Left ventricle myocardium inferior (tissue), 1 donor: ENCODE measurements at regions not wholly inside any gene's neighbourhood (a gene's known extent, or its start where the extent isn't known, plus 50 kb on each side); places are given as distances from the start of the nearest gene placed in this dataset.

Experiments used
- DNase-seq: peaks from one replicate; pipeline ENCODE4 v3.0.0-alpha.2; 2020
- H3K27ac ChIP-seq: fragments of 200-600 bp; replicated peaks from 2 replicates; pipeline ENCODE4 v1.8.0; 2021
- H3K27me3 ChIP-seq: fragments of 200-600 bp; 2 replicates; pipeline ENCODE4 v1.8.0; 2021; ENCODE audit warnings: low read depth
- H3K36me3 ChIP-seq: fragments of 200-600 bp; 2 replicates; pipeline ENCODE4 v1.8.0; 2021
- H3K4me1 ChIP-seq: fragments of 200-600 bp; 2 replicates; pipeline ENCODE4 v1.8.0; 2021
- H3K4me3 ChIP-seq: fragments of 200-600 bp; 2 replicates; pipeline ENCODE4 v1.8.0; 2021; ENCODE audit warnings: mild to moderate bottlenecking, moderate library complexity
- H3K9me3 ChIP-seq: fragments of 200-600 bp; replicated peaks from 2 replicates; pipeline ENCODE4 v1.8.0; 2021
- CTCF ChIP-seq: fragments of 200-600 bp; IDR thresholded peaks from 2 replicates; pipeline ENCODE4 v1.8.0; 2021; ENCODE audit warnings: antibody characterized with exemption, mild to moderate bottlenecking, borderline replicate concordance
- intact Hi-C: fragments of 100-400 bp; cut with micrococcal nuclease; formaldehyde crosslinking; loops from one replicate; pipeline ENCODE4 v1.11.0; 2022
- donor health status: DM: no; HTN: yes; CAD: no; lungs with severe emphysema.

GRCh38 chrX:129144172-129145038, 378.9 kb downstream of the SMARCA1 start:
- H3K27ac ChIP-seq: no peak overlapping the region
- intact Hi-C loops: no loop called here
- no peaks in the 10 kb centered on the region for H3K27me3 ChIP-seq
- no peaks in the 10 kb centered on the region for H3K9me3 ChIP-seq
- H3K4me3 ChIP-seq: no peak overlapping the region
- TF ChIP-seq CTCF: no peak
- H3K36me3 ChIP-seq: no peaks in the 10 kb centered on the region
- no peak for DNase-seq
- H3K4me1 ChIP-seq: no peaks in the 10 kb centered on the region

GRCh38 chrX:129139837-129140598, 383.3 kb downstream of the SMARCA1 start:
- no peaks in the 10 kb centered on the region for H3K27me3 ChIP-seq
- H3K4me3 ChIP-seq: no peak overlapping the region
- no peaks in the 10 kb centered on the region for H3K4me1 ChIP-seq
- no peaks in the 10 kb centered on the region for H3K36me3 ChIP-seq
- no peak overlapping the region for H3K27ac ChIP-seq
- intact Hi-C loops: no loop called here
- H3K9me3 ChIP-seq: no peaks in the 10 kb centered on the region
- no peak for TF ChIP-seq CTCF
- DNase-seq: no peak

GRCh38 chrX:129125122-129125914, 398.0 kb downstream of the SMARCA1 start:
- H3K4me3 ChIP-seq: no peak overlapping the region
- no peaks in the 10 kb centered on the region for H3K4me1 ChIP-seq
- DNase-seq: no peak
- no peaks in the 10 kb centered on the region for H3K27me3 ChIP-seq
- no peak for TF ChIP-seq CTCF
- H3K36me3 ChIP-seq: no peaks in the 10 kb centered on the region
- no peak overlapping the region for H3K27ac ChIP-seq
- intact Hi-C loops: no loop called here
- H3K9me3 ChIP-seq: no peaks in the 10 kb centered on the region

DNA sequence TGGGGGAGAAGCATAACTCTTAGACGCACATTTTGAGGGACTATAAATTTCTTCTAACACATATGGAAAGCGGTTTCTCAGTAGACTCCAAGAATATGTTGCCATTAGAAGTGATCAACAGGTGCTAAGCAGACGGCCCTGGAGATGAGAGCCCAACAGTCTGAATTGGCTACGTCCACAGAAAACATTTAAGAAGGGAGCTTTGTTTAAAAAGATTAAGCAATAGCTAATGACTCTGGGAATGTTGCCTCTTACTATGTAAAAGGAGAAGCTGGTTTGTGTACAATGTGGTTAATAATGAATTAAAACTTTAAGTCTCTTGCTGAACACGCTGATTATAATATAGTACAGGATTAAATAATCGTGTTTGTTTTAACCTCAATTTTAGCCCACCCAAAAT, 399.5 kb downstream of the SMARCA1 start:
- H3K27me3 ChIP-seq: no peaks in the 10 kb centered on the region
- intact Hi-C loops: no loop called here
- no peaks in the 10 kb centered on the region for H3K9me3 ChIP-seq
- TF ChIP-seq CTCF: no peak
- no peak for DNase-seq
- H3K4me3 ChIP-seq: no peak overlapping the region
- H3K27ac ChIP-seq: no peak overlapping the region
- H3K4me1 ChIP-seq: no peaks in the 10 kb centered on the region
- H3K36me3 ChIP-seq: no peaks in the 10 kb centered on the region

GRCh38 chrX:129116676-129117470, 406.4 kb downstream of the SMARCA1 start:
- no peaks in the 10 kb centered on the region for H3K27me3 ChIP-seq
- no peak for TF ChIP-seq CTCF
- no peak overlapping the region for H3K4me3 ChIP-seq
- no peaks in the 10 kb centered on the region for H3K36me3 ChIP-seq
- DNase-seq: no peak
- H3K4me1 ChIP-seq: no peaks in the 10 kb centered on the region
- no peaks in the 10 kb centered on the region for H3K9me3 ChIP-seq
- no peak overlapping the region for H3K27ac ChIP-seq
- intact Hi-C loops: no loop called here
